ENCODE measurements at regions not wholly inside any gene's neighbourhood (a gene's known extent, or its start where the extent isn't known, plus 50 kb on each side); places are given as distances from the start of the nearest gene placed in this dataset.

DNA sequence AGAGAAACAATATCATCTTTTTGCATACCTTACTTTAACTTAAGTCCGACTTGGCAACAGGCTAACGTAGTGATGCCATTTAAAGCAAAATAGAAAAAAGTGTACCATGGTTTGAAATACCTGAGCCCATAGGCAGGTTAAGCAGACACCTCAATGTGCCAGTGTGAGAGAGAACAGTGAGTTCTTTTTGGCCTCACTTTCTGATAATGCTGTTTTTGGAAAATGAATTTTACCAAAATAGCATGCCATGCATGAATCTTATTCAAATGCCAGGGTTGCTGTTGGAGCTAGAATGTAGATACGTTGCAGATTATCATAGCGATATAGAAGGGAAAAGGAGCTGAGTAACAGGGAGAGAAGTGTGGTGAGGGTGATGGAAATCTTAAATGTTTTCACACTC is 170.2 kb downstream of the OTOR start:
- no peak for TF ChIP-seq CTCF (IDR thresholded peaks at IDR 0.05)
- TF ChIP-seq POLR2A (IDR thresholded peaks at IDR 0.05) = no peak
- no peak for TF ChIP-seq POLR2AphosphoS5 (IDR thresholded peaks at IDR 0.05)
